Endothelial cell of umbilical vein (primary cell): ENCODE measurements at regions not wholly inside any gene's neighbourhood (a gene's known extent, or its start where the extent isn't known, plus 50 kb on each side); places are given as distances from the start of the nearest gene placed in this dataset.

Experiments
- CTCF ChIP-seq, 2 donors: IDR thresholded peaks; 1 replicate in 1 of 2; 2 replicates in 1 of 2; pipeline ENCODE4 v1.5.1; 2011; ENCODE audit warnings: low read length in 2 of 2, mild to moderate bottlenecking in 2 of 2, moderate library complexity in 2 of 2, control low read depth in 1 of 2, inconsistent platforms in 1 of 2, low read depth in 1 of 2; ENCODE audit not compliant: insufficient read depth in 1 of 2; ENCODE audit errors: extremely low read depth in 1 of 2
- EZH2 ChIP-seq: IDR thresholded peaks from 2 replicates; pipeline ENCODE4 v1.6.1; 2012; ENCODE audit warnings: borderline replicate concordance, low read depth, mild to moderate bottlenecking, moderate library complexity, low read length, inconsistent platforms; ENCODE audit not compliant: severe bottlenecking
- GATA2 ChIP-seq: IDR thresholded peaks from 2 replicates; pipeline ENCODE4 v1.7.0; 2011; ENCODE audit warnings: low read depth, mild to moderate bottlenecking, moderate library complexity, mixed read lengths, low read length; ENCODE audit not compliant: insufficient read length, insufficient read depth
- MAX ChIP-seq: IDR thresholded peaks from 2 replicates; pipeline ENCODE4 v1.6.1; 2011; ENCODE audit not compliant: insufficient read depth, insufficient read length
- POLR2A ChIP-seq: IDR thresholded peaks from 2 replicates; pipeline ENCODE4 v1.6.1; 2012; ENCODE audit warnings: low read depth, mild to moderate bottlenecking, control low read depth, low read length
- POLR2AphosphoS5 ChIP-seq: IDR thresholded peaks from 2 replicates; pipeline ENCODE4 v1.6.1; 2012; ENCODE audit warnings: low read depth, mild to moderate bottlenecking, control low read depth, low read length, moderate library complexity; ENCODE audit not compliant: insufficient read depth

GRCh38 chr10:33532901-33533300, 198.4 kb upstream of the NRP1 start:
- TF ChIP-seq POLR2A (no peak), POLR2AphosphoS5 (no peak), CTCF (IDR thresholded peaks at IDR 0.05; ENCODE audit: extremely low read depth in 1 of 2, insufficient read depth in 1 of 2, low read depth in 1 of 2, low read length in 2 of 2) (no peak), EZH2 (no peak), MAX (no peak), GATA2 (no peak)
